SIG-M5 treated with dmso at 0.1 percent for 504 hours (cell line): ENCODE measurements at regions not wholly inside any gene's neighbourhood (a gene's known extent, or its start where the extent isn't known, plus 50 kb on each side); places are given as distances from the start of the nearest gene placed in this dataset.

Experiments
- DNase-seq: peaks from one replicate; lab custom pipeline; 2025; ENCODE audit not compliant: unreplicated experiment; lab: John Stamatoyannopoulos, UW

DNA sequence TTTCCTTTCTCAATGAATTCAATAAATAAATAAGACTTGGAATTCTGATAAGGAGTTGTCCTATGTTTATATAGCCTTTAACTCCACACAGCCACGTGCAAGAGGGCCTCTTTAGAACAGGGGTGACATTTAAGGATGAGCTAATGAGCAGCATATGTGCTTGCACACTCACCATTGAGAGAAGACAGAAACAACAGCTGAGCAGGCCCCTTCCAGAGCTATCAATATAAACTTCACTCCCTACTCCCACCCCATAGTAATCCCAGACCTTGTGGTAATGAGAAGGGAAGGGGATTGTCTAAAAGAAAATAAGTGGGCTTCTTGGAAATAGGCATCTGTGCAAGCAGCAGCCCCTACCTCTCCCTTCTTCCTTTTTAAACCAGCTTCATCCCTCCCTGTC, 176.0 kb downstream of the SEC16B start:
- DNase-seq: no peak

DNA sequence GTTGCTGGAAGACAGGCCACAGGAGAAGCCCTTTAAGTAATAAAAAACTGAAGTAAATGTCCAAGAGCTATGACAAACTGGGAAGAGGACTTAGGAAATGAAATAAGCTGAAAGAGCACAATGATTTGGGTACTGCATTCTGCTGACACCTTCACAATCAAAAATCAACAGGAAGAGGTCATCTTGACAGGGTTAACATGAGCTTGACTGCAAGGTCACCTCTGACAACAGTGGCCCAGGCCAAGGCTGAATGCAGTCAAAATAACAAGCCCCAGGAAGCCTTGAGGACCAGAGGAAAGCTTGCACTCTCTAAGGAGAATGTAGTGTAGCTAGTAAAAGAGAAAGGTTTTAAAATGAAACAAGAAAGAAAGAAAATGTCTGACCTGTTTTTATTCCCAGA, 179.3 kb downstream of the SEC16B start:
- DNase-seq: no peak

DNA sequence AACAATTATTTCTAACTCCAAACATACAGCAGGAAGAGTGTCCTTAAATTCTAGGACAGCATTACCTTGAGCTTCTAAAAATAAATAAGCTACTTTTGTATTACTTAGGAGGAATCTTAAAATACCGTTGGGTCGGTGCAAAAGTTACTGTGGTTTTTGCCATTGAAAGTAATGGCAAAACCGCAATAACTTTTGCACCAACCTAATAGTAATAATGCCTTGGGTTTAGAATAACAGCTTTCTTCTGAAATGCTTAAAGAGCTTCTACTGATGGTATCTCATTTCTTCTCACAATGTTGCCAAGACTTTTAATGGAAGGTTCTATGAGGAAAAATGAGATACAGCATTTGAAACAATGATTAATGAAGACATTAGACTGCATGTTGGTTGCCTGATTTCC, 179.9 kb downstream of the SEC16B start:
- DNase-seq: no peak

DNA sequence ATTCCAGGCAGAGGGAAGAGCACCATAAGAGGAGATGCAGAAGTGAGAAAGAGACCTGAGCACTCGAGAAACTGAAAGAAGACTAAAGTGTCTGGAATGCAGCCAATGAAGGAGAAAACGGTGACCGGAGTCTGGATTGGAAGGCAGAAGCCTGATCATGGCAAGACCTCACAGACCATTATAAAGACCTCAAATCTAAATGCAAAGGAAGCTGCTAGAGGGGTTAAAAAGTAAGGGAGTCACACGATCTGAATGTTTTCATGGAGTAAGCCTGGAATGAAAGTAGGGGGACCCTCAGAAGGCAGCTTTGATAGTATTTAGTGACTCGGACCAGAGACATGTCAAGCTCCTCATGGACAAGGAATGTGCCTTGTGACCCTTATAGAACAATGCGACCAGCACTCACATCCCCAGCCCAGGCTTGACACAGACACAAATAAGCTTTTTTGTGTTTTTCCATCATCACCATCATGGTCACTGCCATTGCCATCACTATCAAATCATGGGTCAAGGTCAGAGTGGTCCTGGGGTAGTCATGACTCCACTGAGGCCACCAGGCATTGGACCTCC, 183.6 kb downstream of the SEC16B start:
- no peak for DNase-seq

DNA sequence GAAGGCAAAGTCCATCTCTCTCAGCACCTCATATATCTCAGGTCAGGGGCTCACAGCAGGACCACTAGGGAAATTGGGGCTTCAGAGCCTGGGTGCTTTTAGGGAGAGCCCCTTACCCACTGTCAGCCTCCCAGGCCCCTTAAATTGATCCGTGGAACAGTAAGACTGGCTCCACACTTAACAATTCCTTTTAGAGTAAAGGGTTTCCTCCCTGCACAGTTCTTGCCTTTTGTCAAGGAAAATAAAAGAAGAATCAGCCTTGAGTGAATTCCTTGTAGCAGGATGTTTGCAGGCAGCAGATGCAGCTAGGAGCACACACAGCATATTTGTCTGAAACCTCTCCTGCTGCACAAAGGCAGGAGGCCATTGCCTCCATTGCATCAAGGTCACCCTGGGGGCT, 184.9 kb downstream of the SEC16B start:
- DNase-seq: no peak

DNA sequence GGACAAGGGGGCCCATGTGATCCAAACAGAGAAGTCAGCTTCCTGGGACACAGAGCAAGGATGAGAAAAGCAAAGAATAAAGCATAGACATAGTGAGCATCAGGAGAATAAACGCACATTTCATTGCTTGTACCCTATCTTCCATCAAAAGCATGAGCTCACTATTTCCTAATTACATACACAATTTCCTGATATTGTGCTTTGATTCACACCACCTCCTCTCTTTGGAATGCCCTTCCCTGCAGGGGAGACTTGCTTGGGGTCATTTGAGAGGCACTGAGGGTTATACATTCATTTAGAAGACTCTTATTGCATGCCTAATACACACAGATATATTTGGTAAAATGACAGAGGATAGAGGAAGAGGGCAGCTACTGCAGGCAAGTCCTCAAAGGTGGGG, 185.4 kb downstream of the SEC16B start:
- no peak for DNase-seq

DNA sequence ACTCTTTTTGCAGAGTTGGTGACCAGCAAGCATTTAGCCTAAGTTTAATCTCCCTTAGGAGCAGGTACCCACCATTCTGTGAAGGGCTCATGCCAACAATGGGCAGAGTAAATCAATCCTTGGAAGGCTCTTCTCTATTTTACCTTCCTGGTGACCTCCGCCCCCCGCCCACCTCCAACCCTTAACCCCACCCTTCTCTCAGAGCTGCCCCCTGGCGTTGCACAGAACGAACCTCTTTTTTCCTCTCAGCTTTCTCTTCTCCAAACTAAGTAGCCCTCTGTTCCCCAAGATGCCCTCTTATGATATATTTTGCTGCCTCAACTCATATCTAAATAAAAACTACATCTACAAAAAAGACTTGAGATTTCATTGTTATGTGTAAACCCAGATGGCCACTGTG, 186.8 kb downstream of the SEC16B start:
- no peak for DNase-seq

DNA sequence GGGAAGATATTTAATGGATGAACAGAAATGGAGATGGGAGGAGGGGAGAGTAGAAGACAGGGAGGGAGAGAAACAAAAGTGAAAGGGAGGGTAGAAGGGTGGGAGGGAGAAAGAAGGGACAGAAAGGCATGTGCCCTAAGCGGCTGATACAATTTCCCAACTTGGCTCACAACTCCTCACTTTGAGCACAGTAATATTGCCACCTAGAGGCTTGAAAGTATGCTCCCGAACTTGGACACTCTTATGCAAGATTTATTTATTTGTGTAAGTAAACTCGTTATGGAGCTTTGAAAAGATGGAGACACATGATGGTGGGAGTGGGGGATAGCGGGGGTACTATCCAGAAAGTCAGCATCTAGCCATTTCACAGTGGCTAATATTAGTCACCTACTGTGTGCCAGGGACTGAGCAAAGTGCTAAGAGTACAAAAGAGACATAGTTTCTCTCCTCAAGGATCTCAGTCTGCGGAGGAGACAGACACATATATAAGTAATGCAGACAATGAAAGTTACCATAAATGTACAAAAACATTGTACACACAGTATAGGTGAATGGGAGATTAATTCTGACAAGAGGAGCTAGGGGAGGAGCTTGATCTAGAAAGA, 189.7 kb downstream of the SEC16B start:
- DNase-seq: peak; percentile 63

DNA sequence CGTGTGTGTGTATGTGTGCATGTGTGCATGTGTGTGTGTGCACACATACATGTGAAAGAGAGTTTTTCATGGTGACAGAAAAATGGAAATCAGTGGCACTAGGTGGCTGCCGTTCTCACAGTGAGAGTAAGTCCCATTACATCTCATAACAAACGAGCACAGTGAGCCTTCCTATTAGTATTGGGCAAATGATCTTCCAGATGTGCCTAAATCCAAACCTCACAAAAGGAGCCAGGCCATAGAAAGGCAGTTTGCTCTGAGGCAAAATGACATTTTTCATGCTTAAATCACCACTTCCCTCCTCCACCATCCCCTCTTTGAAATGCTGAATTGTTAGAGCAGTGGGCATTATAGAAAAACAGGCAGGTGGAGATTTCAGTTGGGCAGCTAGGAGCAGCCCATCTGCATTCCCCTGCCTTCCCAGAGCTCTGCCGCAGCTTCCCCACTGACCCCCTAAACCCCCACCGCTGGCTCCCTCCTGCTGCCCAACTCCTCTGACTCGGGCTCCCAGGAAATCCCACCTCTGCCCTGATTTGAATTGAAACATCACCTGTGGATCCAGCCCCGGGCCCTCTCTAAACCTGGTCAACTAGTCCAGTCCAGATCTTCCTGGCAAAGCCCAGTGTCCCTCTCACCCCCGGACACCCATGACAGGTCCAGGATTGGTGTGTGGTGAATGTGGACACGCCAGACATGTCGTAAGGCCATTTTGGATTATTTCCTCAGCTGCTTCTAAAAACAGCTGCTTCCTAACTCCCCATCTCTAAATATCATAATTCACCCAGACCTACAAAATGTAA, 190.5 kb downstream of the SEC16B start:
- DNase-seq: no peak

DNA sequence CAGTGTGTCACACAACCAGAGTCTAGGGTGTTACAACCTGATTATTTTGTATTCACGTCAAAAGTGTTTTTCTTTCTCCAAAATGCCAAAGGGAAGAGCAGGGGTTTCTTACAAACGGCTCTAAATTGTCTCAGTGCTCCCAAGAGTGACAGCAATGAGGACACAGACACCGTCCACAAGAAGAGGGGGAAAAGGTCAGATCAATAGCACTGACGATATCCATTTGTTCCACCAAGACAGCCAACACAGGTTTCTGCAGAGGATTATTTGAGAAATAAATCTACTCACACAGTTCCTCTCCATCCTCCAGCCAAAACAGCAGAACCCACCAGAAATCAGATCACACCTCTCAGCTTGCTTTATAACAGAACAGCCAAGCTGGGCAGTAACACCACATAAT, 193.9 kb downstream of the SEC16B start:
- DNase-seq: no peak

DNA sequence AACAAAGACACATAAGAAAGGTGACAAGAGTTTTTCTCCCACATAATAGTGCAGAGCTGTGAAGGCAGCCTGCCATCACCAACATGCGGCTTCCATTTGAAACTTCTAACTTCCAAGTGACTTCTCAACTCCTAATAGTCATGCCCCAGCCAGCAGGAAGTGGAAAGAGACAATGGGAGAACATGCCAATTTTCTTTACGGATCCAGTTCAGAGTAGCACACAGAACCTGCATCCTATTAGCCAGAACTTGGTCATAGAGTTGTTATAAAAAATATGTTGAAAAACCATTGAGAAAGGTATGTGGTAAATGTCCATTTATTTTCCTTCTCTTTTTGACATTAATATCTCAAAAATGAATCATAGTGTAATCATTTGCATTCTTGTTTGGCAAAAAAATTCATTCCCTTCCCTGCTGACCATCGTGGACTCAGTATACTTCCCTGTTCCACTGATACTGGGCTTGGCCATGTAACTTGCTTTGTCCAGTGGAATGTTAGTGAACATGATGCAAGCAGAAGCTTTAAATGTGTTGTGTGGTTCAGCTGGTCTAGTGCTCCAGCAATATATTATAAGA, 197.4 kb downstream of the SEC16B start:
- no peak for DNase-seq

DNA sequence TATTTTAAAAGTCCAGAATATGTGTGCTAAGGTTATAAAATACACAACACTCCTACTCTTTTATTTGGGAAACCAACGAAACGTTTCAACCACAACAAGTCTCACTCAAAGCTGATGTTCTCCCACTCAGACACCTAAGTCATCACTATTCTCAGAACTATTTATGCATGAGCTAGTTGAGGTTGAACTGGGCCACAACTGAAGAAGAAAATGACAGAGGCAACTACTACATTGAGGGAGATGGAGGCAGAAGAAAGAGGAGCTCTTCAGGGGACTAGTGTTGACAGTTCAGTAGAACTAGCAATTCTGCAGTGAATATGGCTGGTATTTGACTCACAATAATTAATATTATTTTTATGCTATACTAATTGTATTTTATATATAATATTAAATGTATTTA, 198.2 kb downstream of the SEC16B start:
- no peak for DNase-seq

DNA sequence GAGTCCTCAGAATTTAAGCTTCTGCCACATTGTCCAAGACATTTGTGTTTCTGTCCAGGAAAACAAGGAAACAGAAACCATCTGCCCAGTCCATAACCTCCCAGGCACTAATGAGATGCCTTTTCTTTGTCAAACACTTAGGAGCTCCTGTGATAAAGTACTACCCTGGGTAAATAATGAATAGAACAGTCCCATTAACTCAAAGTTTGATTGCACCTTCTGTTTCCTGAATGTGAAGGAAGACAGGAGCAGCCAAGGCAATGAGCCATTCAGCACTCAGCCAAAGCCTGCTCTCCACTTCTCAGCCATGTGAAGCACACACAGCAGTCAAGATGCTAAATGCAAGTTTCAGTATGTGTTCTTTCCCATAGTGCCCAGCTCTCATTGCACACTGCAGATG, 199.8 kb downstream of the SEC16B start:
- no peak for DNase-seq

DNA sequence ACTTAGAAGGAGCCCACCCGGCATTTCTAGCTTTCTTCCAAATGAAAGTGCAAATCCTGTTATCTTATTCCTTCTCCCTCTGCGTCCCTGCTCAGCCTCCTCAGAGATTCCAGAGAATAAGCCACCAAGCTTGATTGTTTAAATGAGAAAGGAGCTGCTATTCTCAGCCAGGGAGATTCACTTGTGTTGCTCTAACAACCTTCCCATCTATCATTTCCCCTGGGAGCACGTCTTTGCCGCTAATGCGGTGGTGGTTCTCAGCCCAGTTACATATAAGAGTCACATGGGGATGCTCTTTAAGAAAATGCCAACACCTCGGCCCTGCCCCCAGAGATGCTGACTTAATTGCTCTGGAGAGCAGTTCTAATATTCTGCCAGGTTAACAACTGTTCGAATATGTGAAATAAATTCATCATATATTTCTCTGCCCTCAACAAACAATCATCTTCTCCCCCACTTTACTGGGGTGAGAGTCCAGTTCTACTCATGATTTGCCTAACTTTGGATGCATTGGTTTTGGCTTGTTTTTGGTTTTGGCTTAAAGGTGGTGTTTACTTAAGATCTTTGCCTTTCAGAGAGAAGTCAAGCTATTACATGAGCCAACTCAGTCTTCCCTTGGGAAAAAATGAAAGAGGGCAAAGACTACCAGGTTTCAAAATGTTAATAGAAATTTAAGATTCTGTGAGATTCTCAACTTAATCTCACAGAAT, 213.9 kb downstream of the SEC16B start:
- no peak for DNase-seq

DNA sequence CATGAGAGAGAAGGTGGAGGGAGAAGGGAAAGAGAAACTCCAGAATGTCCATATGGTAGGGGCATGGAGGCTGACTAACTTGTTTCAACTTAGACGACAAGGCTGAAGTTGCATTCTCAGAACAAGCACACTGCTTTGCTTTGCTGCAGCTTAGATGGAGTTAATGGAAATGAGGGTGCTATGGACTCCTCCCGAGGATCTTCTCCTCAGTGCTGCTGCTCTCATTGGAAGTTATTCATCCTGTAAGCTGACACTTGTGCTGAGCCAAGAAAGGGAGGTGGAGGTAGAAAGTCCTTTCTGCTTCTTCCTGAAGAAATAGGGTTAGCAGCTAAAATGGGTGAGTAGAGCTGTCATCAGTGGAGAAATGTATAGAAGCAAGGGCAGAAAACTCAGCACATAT, 215.3 kb downstream of the SEC16B start:
- DNase-seq: no peak

DNA sequence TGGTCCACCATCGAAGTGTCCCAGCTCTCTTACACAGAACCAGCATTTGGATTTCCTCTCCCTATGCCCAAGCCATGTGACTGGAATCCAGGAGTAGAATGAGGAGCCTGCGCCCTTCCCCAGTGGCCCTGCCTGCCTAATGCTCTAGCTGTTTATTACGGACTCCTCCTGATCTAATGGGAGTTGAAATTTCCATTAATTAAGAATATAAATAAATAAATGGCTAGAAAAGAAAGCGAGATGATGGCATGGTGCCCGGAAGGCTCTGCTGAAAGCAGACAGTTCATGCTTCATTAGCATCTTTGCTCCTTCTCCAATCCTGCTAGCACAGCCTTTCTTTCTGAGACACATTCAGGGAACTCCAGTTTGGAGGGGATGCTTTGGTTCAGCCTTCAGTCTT, 216.2 kb downstream of the SEC16B start:
- no peak for DNase-seq

DNA sequence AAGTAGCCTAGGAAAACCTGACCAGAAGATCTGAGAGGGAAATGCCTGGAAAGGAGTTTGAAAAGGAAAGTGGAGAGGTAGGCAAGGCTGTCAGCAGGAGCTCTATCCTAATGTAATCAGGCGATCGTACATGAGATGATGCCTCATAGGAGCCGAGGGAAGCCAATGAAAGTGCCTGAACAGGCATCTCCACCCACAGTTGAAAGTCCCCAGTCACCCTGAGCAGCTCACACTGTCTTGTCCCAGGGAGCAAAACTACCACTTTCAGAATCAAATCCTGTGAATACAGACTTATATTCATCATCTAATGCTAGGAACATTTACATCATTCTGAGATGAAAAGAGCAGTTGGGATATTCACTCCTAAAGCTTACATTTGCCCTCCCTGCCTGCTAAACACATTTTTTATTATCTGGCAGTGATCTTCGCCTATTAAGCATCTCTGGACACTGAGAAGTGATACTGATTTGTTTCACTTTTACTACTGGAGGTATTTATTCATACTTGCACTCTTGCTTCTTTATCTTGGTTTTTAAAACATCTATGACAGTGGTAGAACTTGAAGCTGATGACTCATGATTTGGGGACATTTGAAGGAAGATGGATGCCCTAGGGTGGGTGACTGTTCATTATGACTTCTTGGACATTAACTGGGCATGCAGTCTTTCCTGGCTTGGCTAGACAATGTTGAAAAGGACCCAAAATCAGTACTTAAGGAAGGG, 221.6 kb downstream of the SEC16B start:
- no peak for DNase-seq

DNA sequence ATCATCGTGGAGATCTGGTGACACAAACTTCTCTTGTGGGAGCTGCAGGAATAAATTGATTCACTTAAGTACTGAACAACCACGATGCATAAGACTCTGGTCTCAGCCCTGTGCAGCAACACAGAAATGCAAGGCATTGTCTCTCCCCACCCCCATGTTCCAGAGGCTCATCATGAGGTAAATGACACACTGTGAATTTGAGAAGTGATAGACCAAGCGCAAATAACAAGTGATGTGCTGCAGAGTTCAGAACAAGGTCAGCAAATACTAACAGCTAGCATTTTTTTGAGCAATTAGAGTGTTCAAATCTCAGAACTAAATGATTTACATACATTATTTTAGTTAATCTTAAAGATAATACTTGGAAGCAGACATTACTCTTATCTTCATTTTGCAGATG, 223.7 kb downstream of the SEC16B start:
- DNase-seq: no peak

DNA sequence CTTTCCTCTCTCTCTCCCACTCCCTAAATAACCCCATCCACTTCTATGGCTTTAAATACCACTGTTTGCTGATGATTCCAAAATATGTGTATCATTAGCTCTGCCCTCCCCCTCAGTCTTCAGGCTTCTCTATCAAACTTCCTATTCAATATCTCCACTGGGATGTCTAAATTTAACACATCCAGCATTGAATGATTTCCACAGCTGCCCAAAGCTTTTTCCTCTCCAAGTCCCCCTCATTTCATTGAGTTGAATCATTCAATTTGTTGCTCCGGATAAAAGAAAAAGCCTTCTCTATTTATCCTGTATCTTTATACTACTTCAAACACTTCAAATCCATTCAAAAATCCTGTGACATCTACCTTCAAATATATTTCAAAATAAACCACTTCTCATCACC, 225.0 kb downstream of the SEC16B start:
- DNase-seq: no peak

DNA sequence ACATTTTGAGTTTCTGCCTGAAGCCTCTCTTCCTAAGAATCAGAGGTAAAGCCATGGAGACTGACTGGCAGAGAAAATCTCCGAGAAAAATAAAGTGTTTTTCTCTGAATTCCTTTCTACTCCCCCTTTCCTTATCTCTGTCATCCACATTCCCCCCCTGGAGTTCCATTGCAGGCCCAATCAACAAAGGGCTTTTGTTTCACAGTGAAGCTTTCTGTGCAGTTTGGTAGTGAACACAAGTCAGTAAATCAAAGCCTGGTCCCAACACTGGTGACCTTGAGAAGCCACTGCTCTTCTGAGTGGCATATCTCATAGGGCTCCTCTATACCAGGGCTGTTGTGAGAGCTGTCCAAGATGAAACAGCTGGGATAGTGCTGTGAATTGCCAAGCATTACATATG, 228.4 kb downstream of the SEC16B start:
- no peak for DNase-seq

DNA sequence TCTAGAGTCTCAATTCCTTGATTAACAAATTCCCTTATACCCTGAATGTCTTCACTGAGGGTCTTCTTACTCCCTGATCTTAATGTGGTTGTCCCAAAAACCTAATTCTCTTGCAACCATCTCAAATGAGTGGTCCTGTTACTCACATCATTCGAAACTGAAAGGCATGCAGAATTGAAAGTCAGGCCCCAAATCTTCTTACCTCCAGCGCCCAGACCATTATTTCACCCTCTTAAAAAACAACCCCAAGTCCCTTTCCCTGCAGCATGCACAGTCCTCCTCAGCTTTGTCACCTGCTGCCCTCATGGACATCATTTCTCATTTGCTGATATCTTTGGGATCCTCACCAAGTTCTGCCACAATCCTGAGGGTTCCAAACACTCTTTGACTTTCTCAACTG, 230.1 kb downstream of the SEC16B start:
- DNase-seq: no peak
